ENCODE measurements at regions not wholly inside any gene's neighbourhood (a gene's known extent, or its start where the extent isn't known, plus 50 kb on each side); places are given as distances from the start of the nearest gene placed in this dataset.

GRCh38 chr1:38787041-38787440, 72.5 kb downstream of the RRAGC start:
- peaks cover 1% of the 10 kb centered on the region for H3K9me3 Mint-ChIP-seq
- H3K27me3 Mint-ChIP-seq, result peaks cover 29% of the 10 kb centered on the region
- ATAC-seq (ENCODE audit: low read depth) (no peak), DNase-seq (ENCODE audit: low spot score in 2 of 2) (no peak)
- H3K4me1 Mint-ChIP-seq, result no peaks in the 10 kb centered on the region
- no peak overlapping the region for H3K27ac Mint-ChIP-seq
- H3K36me3 Mint-ChIP-seq, result no peaks in the 10 kb centered on the region
- no peak overlapping the region for H3K4me3 Mint-ChIP-seq

- H3K9me3 Mint-ChIP-seq, result peaks cover 1% of the 10 kb centered on the region
- no peak overlapping the region for H3K27ac Mint-ChIP-seq
- no peaks in the 10 kb centered on the region for H3K36me3 Mint-ChIP-seq
- H3K4me3 Mint-ChIP-seq, result no peak overlapping the region
- ATAC-seq (ENCODE audit: low read depth) (no peak), DNase-seq (ENCODE audit: low spot score in 2 of 2) (no peak)
- H3K27me3 Mint-ChIP-seq, result peaks cover 38% of the 10 kb centered on the region
- no peaks in the 10 kb centered on the region for H3K4me1 Mint-ChIP-seq
Measured at GRCh38 chr1:38786040-38786436, 73.5 kb downstream of the RRAGC start.

- Mint-ChIP-seq H3K36me3 (no peaks in the 10 kb centered on the region), H3K9me3 (peaks cover 1% of the 10 kb centered on the region), H3K4me3 (no peak overlapping the region), H3K4me1 (no peaks in the 10 kb centered on the region), H3K27ac (no peak overlapping the region), H3K27me3 (peaks cover 36% of the 10 kb centered on the region)
- DNase-seq (ENCODE audit: low spot score in 2 of 2) (no peak), ATAC-seq (ENCODE audit: low read depth) (no peak)
Measured at GRCh38 chr1:38785285-38786039, 74.1 kb downstream of the RRAGC start.

GRCh38 chr1:38784452-38785284, 74.9 kb downstream of the RRAGC start:
- DNase-seq (ENCODE audit: low spot score in 2 of 2), result no peak
- peaks cover 34% of the 10 kb centered on the region for H3K27me3 Mint-ChIP-seq
- no peak for ATAC-seq (ENCODE audit: low read depth)
- no peaks in the 10 kb centered on the region for H3K4me1 Mint-ChIP-seq
- no peak overlapping the region for H3K4me3 Mint-ChIP-seq
- H3K36me3 Mint-ChIP-seq, result no peaks in the 10 kb centered on the region
- H3K9me3 Mint-ChIP-seq, result no peaks in the 10 kb centered on the region
- no peak overlapping the region for H3K27ac Mint-ChIP-seq

- no peaks in the 10 kb centered on the region for H3K9me3 Mint-ChIP-seq
- no peak overlapping the region for H3K4me3 Mint-ChIP-seq
- H3K36me3 Mint-ChIP-seq, result no peaks in the 10 kb centered on the region
- ATAC-seq (ENCODE audit: low read depth), result no peak
- no peak overlapping the region for H3K27ac Mint-ChIP-seq
- DNase-seq (ENCODE audit: low spot score in 2 of 2), result no peak
- peaks cover 31% of the 10 kb centered on the region for H3K27me3 Mint-ChIP-seq
- no peaks in the 10 kb centered on the region for H3K4me1 Mint-ChIP-seq
Measured at GRCh38 chr1:38783640-38784229, 75.8 kb downstream of the RRAGC start.

GRCh38 chr1:38781872-38782617, 77.5 kb downstream of the RRAGC start:
- DNase-seq (ENCODE audit: low spot score in 2 of 2) (no peak), ATAC-seq (ENCODE audit: low read depth) (no peak)
- Mint-ChIP-seq H3K36me3 (no peaks in the 10 kb centered on the region), H3K27ac (no peak overlapping the region), H3K4me3 (no peak overlapping the region), H3K4me1 (no peaks in the 10 kb centered on the region), H3K27me3 (peaks cover 26% of the 10 kb centered on the region), H3K9me3 (no peaks in the 10 kb centered on the region)

- no peak for ATAC-seq (ENCODE audit: low read depth)
- Mint-ChIP-seq H3K36me3 (no peaks in the 10 kb centered on the region), H3K4me1 (no peaks in the 10 kb centered on the region), H3K9me3 (no peaks in the 10 kb centered on the region), H3K27me3 (peaks cover 22% of the 10 kb centered on the region), H3K27ac (no peak overlapping the region), H3K4me3 (no peak overlapping the region)
- no peak for DNase-seq (ENCODE audit: low spot score in 2 of 2)
Measured at GRCh38 chr1:38780133-38780532, 79.4 kb downstream of the RRAGC start.

GRCh38 chr1:38779491-38779890, 80.1 kb downstream of the RRAGC start:
- Mint-ChIP-seq H3K27ac (no peak overlapping the region), H3K27me3 (peaks cover 22% of the 10 kb centered on the region), H3K9me3 (no peaks in the 10 kb centered on the region), H3K4me1 (no peaks in the 10 kb centered on the region), H3K4me3 (no peak overlapping the region), H3K36me3 (no peaks in the 10 kb centered on the region)
- no peak for DNase-seq (ENCODE audit: low spot score in 2 of 2)
- ATAC-seq (ENCODE audit: low read depth), result no peak

GRCh38 chr1:38778521-38778920, 81.1 kb downstream of the RRAGC start:
- DNase-seq (ENCODE audit: low spot score in 2 of 2), result no peak
- Mint-ChIP-seq H3K27me3 (peaks cover 21% of the 10 kb centered on the region), H3K36me3 (no peaks in the 10 kb centered on the region), H3K4me3 (no peak overlapping the region), H3K9me3 (no peaks in the 10 kb centered on the region), H3K4me1 (no peaks in the 10 kb centered on the region), H3K27ac (no peak overlapping the region)
- no peak for ATAC-seq (ENCODE audit: low read depth)

GRCh38 chr1:38778051-38778450, 81.5 kb downstream of the RRAGC start:
- Mint-ChIP-seq H3K27ac (no peak overlapping the region), H3K4me3 (no peak overlapping the region), H3K4me1 (no peaks in the 10 kb centered on the region), H3K27me3 (peaks cover 21% of the 10 kb centered on the region), H3K36me3 (no peaks in the 10 kb centered on the region), H3K9me3 (no peaks in the 10 kb centered on the region)
- ATAC-seq (ENCODE audit: low read depth) (no peak), DNase-seq (ENCODE audit: low spot score in 2 of 2) (no peak)

- Mint-ChIP-seq H3K27ac (no peak overlapping the region), H3K4me3 (no peak overlapping the region), H3K4me1 (no peaks in the 10 kb centered on the region)
Measured at GRCh38 chr1:38777464-38777957, 82.1 kb downstream of the RRAGC start.

GRCh38 chr1:38776466-38777065, 83.0 kb downstream of the RRAGC start:
- no peaks in the 10 kb centered on the region for H3K9me3 Mint-ChIP-seq
- no peak for DNase-seq (ENCODE audit: low spot score in 2 of 2)
- no peak overlapping the region for H3K27ac Mint-ChIP-seq
- H3K27me3 Mint-ChIP-seq, result peaks cover 13% of the 10 kb centered on the region
- H3K36me3 Mint-ChIP-seq, result no peaks in the 10 kb centered on the region
- H3K4me3 Mint-ChIP-seq, result no peak overlapping the region
- no peaks in the 10 kb centered on the region for H3K4me1 Mint-ChIP-seq
- ATAC-seq (ENCODE audit: low read depth), result no peak

More at GRCh38 chr1:38777464-38777957, 82.1 kb downstream of the RRAGC start:
- DNase-seq (ENCODE audit: low spot score in 2 of 2), result no peak
- peaks cover 19% of the 10 kb centered on the region for H3K27me3 Mint-ChIP-seq
- no peaks in the 10 kb centered on the region for H3K36me3 Mint-ChIP-seq
- no peak for ATAC-seq (ENCODE audit: low read depth)
- H3K9me3 Mint-ChIP-seq, result no peaks in the 10 kb centered on the region

- no peak overlapping the region for H3K4me3 Mint-ChIP-seq
- H3K27me3 Mint-ChIP-seq, result peaks cover 9% of the 10 kb centered on the region
- no peak overlapping the region for H3K27ac Mint-ChIP-seq
- no peak for ATAC-seq (ENCODE audit: low read depth)
- H3K4me1 Mint-ChIP-seq, result no peaks in the 10 kb centered on the region
- H3K9me3 Mint-ChIP-seq, result no peaks in the 10 kb centered on the region
- no peaks in the 10 kb centered on the region for H3K36me3 Mint-ChIP-seq
- DNase-seq (ENCODE audit: low spot score in 2 of 2), result no peak
Measured at GRCh38 chr1:38775175-38775845, 84.3 kb downstream of the RRAGC start.

Data from memory B cell (primary cell).